ENCODE measurements at regions not wholly inside any gene's neighbourhood (a gene's known extent, or its start where the extent isn't known, plus 50 kb on each side); places are given as distances from the start of the nearest gene placed in this dataset.

GRCh38 chr11:29063630-29064361 lies 953.0 kb downstream of the KCNA4 start:
- no peak for TF ChIP-seq CREB1 (IDR thresholded peaks at IDR 0.05; ENCODE audit: low read depth)
- no peak for TF ChIP-seq EGR1 (IDR thresholded peaks at IDR 0.05)
- no peak for TF ChIP-seq TEAD4 (IDR thresholded peaks at IDR 0.05)
- TF ChIP-seq MAX (IDR thresholded peaks at IDR 0.05), result no peak
- TF ChIP-seq TCF12 (IDR thresholded peaks at IDR 0.05; ENCODE audit: low read depth), result no peak
- TF ChIP-seq TAF1 (IDR thresholded peaks at IDR 0.05; ENCODE audit: low read depth), result no peak
- TF ChIP-seq EP300 (IDR thresholded peaks at IDR 0.05; ENCODE audit: borderline replicate concordance), result no peak
- TF ChIP-seq RAD21 (IDR thresholded peaks at IDR 0.05; ENCODE audit: low read depth), result no peak
- TF ChIP-seq FOXM1 (IDR thresholded peaks at IDR 0.05; ENCODE audit: borderline replicate concordance, low read depth), result no peak
- no peak for TF ChIP-seq NFIC (IDR thresholded peaks at IDR 0.05)
- no peak for TF ChIP-seq CEBPB (IDR thresholded peaks at IDR 0.05)
- TF ChIP-seq, protein P1, sequence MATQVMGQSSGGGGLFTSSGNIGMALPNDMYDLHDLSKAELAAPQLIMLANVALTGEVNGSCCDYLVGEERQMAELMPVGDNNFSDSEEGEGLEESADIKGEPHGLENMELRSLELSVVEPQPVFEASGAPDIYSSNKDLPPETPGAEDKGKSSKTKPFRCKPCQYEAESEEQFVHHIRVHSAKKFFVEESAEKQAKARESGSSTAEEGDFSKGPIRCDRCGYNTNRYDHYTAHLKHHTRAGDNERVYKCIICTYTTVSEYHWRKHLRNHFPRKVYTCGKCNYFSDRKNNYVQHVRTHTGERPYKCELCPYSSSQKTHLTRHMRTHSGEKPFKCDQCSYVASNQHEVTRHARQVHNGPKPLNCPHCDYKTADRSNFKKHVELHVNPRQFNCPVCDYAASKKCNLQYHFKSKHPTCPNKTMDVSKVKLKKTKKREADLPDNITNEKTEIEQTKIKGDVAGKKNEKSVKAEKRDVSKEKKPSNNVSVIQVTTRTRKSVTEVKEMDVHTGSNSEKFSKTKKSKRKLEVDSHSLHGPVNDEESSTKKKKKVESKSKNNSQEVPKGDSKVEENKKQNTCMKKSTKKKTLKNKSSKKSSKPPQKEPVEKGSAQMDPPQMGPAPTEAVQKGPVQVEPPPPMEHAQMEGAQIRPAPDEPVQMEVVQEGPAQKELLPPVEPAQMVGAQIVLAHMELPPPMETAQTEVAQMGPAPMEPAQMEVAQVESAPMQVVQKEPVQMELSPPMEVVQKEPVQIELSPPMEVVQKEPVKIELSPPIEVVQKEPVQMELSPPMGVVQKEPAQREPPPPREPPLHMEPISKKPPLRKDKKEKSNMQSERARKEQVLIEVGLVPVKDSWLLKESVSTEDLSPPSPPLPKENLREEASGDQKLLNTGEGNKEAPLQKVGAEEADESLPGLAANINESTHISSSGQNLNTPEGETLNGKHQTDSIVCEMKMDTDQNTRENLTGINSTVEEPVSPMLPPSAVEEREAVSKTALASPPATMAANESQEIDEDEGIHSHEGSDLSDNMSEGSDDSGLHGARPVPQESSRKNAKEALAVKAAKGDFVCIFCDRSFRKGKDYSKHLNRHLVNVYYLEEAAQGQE (IDR thresholded peaks at IDR 0.05; ENCODE audit: low read depth), result no peak

Measured in Ishikawa (cell line).